MV-4-11 (cell line): ENCODE measurements at regions not wholly inside any gene's neighbourhood (a gene's known extent, or its start where the extent isn't known, plus 50 kb on each side); places are given as distances from the start of the nearest gene placed in this dataset.
A peak's percentile ranks its signal among the peaks of the same experiment; 100 is the strongest.
"Not testable (repeated sequence)": the region's sequence is repeated elsewhere in the genome, so short reads cannot be mapped to it uniquely, and the experiment has no call there.

ENCODE experiments used
- DNase-seq: peaks from one replicate; lab custom pipeline; 2025; lab: John Stamatoyannopoulos, UW

GRCh38 chr1:112855152-112855828, 100.7 kb downstream of the SLC16A1 start:
- peak; percentile 51 for DNase-seq

- not testable (repeated sequence) for DNase-seq
These were observed 101.5 kb downstream of the SLC16A1 start for GRCh38 chr1:112854368-112854984.

DNA sequence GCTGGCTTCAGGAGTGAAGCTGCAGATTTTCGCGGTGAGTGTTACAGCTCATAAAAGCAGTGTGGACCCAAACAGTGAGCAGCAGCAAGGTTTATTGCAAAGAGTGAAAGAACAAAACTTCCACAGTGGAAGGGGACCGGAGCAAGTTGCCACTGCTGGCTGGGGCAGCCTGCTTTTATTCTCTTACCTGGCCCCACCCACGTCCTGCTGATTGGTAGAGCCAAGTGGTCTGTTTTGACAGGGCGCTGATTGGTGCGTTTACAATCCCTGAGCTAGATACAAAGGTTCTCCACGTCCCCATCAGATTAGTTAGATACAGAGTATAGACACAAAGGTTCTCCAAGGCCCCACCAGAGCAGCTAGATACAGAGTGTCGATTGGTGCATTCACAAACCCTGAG, 102.1 kb downstream of the SLC16A1 start:
- not testable (repeated sequence) for DNase-seq

GRCh38 chr1:112852934-112853333, 103.1 kb downstream of the SLC16A1 start:
- DNase-seq: no peak

DNA sequence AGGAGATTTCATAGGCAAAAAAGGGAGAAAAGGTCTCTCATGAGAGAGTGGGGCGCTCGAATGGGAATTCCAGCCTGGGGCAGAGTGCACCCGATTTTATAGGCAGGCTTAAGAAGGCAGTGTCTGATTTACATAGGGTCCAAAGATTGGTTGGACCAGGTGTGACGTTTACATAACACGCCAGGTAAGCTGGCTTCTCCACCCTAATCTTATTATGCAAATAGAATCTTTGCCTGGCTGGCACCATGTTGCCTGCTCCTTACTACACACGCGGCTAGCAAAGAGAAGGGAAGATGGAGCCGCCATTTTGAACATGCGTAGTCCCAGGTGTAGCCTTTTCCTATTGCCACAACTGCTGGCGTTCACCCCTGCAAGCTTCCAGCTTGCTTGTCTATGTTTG, 103.7 kb downstream of the SLC16A1 start:
- DNase-seq: no peak

- DNase-seq: no peak
These were observed 105.8 kb downstream of the SLC16A1 start for GRCh38 chr1:112850034-112850757.

DNA sequence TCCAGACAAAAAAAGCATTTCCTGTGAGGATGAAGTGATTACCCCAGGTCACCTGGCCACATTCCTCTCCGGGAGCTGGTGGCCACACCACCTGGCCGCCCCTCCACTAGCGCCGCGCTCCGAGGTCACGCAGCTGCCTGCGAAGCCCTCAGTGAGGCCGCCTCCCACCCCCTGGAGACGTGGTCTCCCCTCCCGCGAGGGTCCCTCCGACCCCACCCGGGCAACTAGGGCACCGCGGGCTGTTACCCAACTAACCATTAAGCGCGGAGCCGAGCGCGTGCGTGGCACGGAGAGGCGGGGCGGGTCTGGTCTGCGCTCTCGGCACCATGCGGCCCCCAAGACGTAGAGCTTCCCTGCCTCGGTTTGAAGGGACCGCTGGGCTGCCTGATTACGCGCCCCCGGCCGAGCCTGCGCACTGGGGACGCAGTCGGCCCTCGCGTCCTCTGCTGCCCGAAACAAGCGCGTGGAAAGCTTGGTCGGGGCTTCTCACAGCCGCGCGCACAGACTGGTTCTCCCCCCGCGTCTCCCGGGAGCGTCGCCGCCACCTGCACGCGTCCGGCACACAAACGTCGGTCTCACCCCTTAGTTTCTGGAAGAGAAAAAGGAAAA, 106.5 kb downstream of the SLC16A1 start:
- DNase-seq: no peak

DNA sequence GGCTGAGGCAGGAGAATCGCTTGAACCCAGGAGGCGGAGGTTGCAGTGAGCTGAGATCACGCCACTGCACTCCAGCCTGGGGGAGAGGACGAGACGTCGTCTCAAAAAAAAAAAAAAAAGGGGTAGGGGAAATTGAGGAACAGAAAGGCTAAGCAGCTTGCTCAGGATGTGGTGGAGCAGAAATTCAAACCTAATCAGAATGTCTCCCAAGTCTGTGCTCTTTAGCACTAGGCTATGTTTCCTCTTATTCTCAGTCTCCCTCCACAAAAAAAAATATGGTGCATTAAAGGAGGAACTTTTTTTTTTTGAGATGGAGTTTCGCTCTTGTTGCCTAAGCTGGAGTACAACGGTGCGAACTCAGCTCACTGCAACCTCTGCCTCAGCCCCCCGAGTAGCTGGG, 114.2 kb downstream of the SLC16A1 start:
- DNase-seq: peak; percentile 98

- DNase-seq: peak; percentile 78
These were observed 115.1 kb downstream of the SLC16A1 start for GRCh38 chr1:112840631-112841624.

DNA sequence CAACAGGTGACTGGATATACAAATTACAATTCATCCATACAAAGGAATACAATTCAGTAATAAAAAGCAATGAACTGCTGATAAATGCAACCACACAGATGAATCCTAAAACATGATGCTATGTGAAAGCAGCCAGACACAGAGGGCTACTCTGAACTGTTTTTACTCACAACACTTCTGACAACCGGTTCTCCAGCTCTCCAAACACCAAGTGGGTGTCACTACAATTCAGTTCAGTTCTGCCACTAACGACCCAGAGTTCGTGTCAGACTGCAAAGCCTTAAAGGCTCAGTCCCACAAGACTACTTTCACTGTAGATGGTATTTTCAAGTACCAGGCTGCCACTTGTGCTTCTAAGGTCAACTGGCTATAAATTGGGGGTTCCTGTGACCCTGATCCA, 119.4 kb downstream of the SLC16A1 start:
- no peak for DNase-seq

- DNase-seq: no peak
These were observed 118.7 kb upstream of the PPM1J start for GRCh38 chr1:112833806-112834205.

- peak; percentile 71 for DNase-seq
These were observed 117.1 kb upstream of the PPM1J start for GRCh38 chr1:112832259-112832658.

GRCh38 chr1:112829691-112830090, 114.6 kb upstream of the PPM1J start:
- not testable (repeated sequence) for DNase-seq

DNA sequence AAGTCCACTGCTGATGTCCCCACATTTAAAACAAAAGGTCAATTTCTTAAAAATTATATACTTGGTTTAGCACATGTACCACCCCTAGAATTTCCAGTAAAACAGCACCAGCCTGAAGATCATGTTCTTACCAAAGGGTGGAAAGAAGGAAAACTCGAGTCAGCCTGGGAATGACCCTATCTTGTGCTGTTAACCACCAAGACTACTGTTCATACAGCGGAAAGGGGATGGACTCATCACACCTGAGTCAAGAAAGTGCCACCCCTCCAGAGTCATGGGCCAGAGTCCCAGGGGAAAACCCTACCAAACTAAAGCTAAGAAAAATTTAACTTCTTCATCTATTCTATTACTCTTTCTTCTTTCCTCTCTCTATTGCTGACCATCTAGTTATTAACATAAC, 113.6 kb upstream of the PPM1J start:
- no peak for DNase-seq

GRCh38 chr1:112827391-112827790, 112.3 kb upstream of the PPM1J start:
- DNase-seq: not testable (repeated sequence)

DNA sequence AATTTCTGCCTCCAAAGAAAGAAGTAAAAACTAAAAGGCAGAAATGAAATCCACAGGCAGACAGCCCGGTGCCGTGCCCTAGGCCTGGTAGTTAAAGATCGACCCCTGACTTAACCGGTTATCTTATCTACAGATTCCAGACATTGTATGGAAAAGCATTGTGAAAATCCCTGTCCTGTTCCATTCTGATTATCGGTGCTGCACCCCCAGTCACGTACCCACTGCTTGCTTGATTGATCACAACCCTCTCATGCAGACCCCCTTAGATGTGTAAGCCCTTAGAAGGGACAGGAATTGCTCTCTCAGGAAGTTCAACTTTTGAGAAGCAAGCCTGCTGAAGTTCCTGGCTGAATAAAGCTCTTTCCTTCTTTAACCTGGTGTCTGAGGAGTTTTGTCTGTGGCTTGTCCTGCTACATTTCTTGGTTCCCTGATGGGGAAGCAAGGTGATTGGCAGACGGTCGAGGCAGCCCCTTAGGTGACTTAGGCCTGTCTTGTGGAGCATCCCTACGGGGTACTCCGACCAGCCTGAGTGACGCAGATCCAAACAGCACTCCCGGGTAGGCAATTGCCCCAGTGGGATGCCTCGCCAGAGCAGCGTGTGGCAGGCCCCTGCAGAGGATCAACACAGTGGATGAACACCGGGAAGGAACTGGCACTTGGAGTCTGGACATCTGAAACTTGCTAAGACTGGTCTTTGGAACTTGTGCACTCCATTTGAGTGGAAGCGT, 111.2 kb upstream of the PPM1J start:
- no peak for DNase-seq

DNA sequence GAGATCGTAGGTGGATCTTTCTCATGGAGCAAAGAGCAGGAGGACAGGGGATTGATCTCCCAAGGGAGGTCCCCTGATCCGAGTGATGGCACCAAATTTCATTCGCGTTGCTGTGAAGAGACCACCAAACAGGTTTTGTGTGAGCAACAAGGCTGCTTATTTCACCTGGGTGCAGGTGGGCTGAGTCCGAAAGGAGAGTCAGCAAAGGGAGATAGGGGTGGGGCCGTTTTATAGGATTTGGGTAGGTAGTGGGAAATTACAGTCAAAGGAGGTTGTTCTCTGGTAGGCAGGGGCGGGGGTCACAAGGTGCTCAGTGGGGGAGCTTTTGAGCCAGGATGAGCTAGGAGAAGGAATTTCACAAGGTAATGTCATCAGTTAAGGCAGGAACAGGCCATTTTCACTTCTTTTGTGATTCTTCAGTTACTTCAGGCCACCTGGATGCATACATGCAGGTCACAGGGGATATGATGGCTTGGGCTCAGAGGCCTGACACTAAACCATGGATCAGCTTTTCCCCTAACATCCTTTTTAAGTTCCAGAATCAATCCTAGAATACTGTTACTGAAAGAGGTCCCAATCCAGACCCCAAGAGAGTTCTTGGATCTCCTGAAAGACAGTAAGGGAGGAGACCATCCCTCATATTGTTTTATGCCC, 110.6 kb upstream of the PPM1J start:
- not testable (repeated sequence) for DNase-seq

GRCh38 chr1:112825075-112825474, 109.9 kb upstream of the PPM1J start:
- not testable (repeated sequence) for DNase-seq

- not testable (repeated sequence) for DNase-seq
These were observed 106.4 kb upstream of the PPM1J start for GRCh38 chr1:112821307-112822063.
